Pulmonary artery endothelial cell (primary cell): ENCODE measurements at regions not wholly inside any gene's neighbourhood (a gene's known extent, or its start where the extent isn't known, plus 50 kb on each side); places are given as distances from the start of the nearest gene placed in this dataset.
"Not testable (repeated sequence)": the region's sequence is repeated elsewhere in the genome, so short reads cannot be mapped to it uniquely, and the experiment has no call there.

Source experiments
- DNase-seq: peaks from one replicate; pipeline ENCODE4 v3.0.0-alpha.2; 2011; ENCODE audit warnings: low read depth, low spot score

DNA sequence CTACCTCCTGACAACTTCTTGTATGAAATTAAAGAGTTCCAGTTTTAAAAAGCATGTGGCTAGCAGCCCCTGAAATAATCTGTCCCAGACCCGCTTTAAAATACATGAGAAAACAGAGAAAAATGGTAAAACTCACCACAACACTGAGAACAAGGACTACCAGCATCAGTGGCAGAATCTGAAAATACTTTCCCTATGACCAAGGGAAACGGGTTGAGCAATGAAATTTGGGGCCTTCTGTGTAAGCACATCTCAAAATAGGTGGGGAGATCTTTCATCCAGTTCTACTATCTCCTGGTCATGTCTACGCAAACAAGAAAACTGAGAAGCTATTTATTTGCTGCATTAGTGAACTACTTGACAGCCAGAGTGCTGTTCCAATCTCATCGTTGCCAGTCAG lies 172.3 kb downstream of the LNPK start:
- no peak for DNase-seq

DNA sequence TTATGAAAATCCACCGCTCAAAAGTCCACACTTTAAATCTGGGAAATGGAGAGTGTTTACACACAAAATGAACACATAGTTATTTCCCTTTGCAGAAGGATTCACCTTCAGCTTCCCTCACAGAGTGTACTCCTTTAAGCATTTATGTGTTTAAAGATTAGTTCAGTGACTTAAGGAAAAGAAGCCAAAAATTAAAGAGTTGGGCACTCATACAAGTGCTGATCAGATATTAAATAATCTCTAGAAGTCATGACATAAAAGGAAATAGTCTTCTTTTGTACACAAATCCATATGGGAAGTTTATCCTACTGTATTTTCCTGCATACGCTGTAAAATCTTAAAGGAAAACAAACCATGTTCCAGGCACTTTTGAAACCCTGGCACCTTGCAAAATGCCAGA lies 174.2 kb downstream of the LNPK start:
- no peak for DNase-seq

DNA sequence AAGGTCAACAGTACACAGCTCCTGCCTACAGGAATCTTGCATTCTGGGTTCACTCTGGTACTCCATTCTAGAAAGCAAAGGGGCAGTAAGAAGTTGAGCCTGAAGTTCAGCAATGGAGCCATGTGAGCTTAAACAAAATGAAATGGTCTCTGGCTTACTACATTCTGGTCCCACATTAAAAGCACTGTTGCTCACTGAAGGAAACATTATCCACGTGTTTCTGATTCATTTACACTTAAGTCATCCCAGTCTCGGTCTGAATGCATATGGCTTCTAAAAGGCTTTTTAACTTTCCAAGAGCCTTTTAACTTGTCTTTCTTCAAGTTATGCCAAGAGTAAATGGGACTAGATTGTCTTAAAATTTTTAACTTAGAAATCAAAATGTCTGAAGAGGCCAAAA lies 177.8 kb downstream of the LNPK start:
- DNase-seq, result no peak

DNA sequence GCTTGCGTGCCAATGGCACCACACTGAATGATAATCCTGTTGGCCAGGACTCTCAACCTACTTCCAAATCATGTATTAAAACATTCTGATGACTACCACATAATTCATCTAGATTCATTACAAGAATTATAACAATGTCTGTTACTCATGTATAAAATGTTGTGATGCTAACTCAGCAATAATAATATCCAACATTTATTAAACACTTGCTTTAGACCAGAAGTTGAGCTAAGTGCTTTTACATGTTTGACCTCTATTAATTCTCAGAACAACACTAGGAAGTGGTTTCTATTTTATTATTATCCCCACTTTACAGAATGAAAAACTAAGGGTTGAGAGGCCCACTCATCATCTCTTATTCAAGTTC lies 178.4 kb downstream of the LNPK start:
- no peak for DNase-seq

DNA sequence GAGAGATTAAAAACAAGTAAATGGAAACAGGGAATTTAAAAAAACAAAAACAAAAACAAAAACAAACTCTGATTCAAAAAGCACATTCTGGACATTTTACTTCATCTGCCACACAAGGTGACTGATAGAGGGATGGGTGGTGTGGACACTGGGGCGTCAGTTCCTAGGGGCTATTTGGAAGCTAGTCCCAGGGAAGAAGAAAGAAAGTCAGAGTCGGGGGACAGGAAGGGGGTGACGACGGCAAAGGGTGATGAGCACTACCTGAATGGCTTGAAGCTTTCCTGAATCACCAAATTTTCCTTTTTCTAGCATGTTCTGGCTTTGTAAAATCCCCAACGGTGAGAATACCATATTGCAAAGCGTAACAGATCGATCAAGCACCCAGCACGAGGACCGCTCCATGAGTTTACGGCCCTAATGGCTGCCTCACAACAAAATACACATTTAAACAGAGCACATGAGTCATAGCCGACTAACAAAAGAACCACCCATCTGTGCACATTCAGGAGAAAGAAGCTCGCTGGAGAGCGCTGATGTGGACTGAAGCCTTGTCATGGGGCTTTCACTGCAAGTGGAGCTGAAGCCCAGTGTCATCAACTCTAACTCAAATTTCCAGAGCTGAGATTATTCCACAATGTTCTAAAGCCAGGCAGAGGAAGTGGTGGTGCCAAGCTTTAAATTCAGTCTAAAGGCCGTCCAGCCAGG lies 178.9 kb downstream of the LNPK start:
- no peak for DNase-seq

DNA sequence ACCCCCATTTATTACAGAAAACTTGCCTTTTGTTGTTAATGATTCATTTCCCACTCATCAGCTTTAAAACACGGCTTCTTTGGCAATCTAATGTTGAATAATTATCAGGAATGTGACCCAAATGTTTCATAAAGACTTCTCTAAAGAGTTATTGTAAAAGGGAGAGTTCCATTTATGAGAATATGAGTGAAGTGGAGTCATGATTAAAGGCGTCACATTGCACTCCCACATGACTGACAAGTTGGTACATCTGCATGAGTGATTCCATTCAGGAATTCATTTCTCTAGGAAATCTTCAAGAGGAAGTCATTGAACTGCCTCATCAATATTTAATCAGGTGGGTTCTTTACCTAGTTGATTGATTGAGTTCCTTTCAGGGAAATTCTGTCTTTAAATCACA lies 184.8 kb downstream of the LNPK start:
- DNase-seq, result no peak

DNA sequence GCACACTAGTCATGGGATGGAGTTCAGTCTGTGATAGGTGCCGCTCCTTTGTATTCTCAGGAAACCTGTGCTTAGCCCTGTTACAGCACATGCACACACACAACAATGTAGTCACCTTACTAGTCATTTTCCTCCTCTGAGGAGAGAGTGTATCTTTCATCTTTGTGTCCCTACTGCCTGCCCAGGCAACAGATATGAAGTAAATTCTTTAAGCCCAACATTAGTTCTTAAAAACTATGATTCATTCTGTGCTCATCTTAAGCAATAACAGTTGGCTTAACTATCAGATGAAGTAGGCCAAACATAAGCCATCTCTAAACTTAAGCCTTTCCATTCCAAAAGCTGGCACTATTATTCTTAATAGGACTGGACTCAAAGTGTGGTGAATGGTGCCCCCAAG lies 186.5 kb downstream of the LNPK start:
- no peak for DNase-seq

DNA sequence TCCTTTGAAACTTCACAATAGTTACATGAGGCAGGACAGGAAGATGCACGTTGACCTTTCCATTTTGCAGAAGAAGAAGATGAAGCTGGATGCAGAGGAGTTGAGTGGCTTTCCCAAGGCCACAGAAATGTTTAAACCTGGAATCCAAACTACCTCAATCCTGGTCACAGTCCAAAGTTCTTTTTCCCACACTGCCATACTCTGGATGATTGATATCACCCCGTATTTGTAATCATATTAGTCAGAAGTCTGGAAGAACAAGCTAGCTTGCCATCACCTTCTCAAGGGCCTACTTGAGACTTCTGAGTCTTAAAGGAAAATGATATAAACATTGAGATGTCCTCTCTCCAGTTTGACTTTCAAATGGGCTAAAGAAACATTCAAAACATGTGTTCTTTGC lies 190.1 kb downstream of the LNPK start:
- DNase-seq, result no peak

DNA sequence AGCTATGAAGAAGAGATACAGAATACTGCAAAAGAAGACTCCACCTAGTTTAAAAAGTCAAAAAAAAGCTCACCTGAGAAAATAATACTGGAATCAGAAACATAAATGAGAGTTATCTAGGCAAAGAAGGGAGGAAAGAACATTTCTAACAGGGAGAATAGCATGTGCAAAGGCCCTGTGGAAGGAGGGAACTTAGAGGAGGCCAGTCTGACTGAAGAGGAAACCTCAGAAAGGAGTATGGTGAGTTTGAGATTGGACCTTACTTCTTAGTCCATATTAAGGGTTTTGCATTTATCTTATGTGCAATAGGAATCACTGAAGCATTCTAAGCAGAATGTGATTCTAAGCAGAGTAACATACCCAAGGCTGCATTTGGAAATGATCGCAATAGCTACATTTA lies 193.2 kb downstream of the LNPK start:
- no peak for DNase-seq

DNA sequence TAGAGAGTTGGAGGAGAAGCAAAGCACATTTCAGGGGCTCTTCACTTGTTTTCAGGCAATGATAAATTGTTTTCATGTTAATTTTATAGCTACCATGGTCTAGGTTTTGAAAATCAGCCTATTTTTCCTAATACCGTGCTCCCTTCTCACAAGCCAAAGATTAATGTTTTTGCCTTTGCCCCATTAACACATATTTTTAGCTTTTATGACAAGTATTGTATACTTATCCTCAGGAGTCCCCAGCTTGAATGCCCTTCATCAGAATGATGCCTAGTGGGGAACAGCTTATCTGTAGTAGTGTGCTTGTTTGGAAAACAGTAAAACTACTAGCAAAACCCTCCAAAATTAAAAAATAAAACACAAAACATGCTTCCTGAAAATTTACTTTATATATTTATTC lies 194.0 kb downstream of the LNPK start:
- no peak for DNase-seq

DNA sequence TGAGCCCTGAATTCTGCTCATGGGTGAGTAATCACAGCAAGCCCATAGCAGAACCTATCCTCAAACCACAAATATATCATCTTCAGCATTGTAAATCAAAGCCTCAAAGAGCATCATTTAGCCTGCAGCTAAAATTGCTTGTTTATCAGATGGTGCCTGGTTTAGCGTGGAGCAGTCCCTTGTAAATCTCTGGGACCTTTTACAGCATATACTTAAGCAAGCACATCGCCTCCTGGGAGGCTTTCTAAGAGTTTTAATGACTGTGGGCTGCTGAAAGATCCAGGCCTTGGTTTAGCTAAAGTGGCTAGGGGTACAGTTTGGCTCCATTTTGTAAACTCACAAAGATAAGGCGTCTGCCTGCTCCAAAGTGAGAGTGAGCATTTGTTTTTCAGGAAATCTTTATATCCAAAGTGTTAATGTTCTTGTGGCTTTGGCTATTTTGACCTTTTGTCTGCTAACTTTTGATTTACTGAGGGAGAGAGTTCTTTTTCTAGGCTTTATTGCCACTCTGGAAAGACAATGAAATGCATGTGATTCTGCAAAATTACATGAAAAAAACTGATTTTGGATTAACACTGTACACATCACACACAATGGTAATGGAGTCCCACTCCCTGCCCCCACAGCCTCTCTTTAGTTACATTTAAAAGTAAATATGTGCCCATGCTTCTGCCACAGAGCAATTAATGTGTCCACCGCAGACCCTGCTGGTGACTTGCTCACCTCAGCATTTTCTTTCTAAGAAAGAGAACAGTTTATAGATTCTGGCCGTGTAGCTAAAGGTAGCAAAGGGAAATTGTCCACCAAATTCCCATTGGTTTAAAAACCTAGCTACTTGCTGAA lies 194.8 kb downstream of the LNPK start:
- DNase-seq, result no peak

DNA sequence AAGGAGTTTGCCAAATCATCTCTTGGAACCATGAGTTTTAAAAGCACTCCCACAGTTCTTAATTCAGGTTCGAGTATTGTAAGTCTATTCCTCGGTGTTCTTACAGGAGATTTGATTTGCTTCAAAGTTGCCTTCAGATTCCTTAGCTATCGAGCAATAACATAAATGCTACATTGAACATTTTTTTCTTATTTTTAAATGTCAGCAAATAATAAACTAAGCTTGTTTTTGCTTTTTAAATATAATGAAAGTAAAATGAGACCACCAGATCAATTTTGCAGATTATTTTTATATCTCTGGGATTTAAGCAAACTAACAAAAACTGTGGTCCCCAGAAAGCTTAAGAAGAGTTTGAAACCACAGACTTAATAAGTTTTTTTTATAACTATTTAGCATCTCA lies 195.5 kb downstream of the LNPK start:
- no peak for DNase-seq

DNA sequence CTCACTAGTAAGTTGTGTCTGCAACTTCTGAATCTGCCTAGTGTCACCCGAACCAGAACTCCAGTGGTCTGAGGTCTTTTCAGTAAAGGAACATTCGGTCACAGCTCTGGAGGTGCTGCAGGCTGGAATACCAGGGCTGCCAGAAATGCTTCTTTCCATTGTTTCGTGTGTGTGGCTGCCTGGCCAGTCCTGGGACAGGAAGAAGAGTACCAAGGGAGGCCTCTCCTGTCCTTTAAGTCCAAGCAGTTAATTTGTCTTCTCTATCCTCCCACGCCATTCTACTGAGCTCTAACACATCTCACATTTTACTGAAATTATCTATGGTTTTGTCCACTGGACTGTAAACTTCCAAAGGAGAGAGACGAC lies 196.0 kb downstream of the LNPK start:
- DNase-seq, result no peak

DNA sequence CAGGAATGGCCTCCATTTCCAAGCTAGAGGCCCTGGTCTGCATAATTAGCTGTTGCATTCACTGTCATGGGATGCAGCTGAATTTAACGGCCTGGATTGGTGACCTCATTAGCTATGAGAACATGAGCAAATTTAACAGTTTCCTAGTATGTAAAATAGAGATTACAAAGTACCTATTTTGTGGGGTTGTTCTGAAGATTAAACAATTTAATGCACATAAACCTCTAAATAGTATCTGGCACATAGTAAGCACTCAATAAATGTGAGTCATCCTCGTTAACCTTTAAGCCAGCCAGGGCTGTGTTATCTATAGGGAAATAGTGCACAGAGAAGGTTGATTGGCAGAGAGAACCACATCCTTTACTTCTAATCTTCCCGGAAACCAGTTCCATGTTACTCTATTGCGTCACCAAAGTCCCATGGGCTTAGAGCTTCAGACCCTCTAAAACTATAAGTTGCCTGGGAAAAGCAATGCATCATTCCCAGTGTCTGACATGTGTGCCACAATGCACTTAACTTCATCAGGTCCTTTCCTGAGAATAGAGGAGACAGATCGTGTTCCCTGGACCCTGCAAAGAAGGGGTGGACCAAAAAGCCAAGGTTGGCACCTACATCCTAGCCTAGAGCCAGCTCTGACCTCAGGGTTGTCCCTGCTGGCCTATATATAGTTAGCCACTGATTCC lies 196.5 kb downstream of the LNPK start:
- DNase-seq, result no peak

DNA sequence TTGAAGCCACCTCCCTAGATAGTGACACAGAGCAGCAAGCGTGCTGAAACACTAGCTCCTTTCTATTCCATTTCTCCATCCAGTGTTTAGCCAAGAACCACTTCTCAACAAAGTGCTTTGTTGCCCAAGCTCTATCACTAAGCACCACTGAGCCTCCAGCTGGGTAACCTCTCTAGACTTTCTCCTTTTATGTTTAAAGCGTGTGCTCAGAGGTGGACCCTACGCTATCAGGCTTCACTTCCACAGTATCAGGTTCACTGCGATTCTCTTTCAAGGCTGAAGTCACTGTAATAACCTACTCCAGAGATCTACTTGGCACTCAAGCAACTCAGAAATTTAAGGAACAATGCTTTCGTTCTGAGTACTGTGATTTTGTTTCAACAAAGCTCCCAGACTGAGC lies 197.9 kb downstream of the LNPK start:
- no peak for DNase-seq

DNA sequence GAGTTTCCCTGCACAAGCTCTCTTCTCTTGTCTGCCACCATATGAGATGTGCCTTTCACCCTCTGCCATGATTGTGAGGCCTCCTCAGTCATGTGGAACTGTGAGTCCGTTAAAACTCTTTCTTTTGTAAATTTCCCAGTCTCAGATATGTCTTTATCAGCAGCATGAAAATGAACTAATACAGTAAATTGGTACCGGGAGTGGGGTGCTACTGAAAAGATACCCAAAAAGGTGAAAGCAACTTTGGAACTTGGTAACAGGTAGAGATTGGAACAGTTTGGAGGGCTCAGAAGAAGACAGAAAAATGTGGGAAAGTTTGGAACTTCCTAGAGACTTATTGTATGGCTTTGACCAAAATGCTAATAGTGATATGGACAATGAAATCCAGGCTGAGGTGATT lies 205.6 kb downstream of the LNPK start:
- DNase-seq, result not testable (repeated sequence)

DNA sequence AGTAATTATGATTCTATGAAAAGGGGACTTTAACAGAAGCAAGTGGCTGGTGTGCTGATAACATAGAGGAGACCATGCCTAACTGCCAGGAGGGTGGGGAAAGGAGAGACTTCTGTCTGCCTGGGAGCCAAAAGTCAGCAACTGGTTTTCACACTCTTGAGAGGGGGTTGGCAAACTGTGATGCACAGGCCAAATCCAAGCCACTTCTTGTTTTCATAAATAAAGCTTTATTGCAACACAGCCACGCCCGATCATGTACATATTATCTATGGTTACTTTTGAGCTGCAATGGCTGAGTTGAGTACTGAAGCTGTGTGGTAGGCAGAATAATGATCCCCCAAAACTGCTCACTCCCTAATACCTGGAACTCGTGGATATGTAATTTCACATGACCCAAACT lies 208.4 kb downstream of the LNPK start:
- no peak for DNase-seq

DNA sequence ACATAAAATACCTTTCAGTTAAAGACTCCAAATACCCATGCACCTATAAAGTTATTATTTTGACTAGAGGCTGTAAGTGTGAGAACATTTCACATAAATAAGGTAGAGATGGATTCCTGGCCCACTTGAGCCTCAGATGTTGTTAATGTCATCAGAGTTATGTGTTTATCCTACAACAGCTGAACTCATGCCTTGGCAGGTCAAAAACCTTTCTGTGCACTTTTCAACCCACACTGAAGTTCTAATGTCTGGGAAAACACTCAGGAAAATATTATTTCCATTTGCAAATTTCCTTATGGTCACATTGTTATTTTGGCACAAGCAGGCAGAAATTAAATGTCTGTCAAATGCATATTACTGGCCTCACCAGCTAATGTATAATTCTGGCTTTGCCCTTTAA lies 209.2 kb downstream of the LNPK start:
- no peak for DNase-seq

DNA sequence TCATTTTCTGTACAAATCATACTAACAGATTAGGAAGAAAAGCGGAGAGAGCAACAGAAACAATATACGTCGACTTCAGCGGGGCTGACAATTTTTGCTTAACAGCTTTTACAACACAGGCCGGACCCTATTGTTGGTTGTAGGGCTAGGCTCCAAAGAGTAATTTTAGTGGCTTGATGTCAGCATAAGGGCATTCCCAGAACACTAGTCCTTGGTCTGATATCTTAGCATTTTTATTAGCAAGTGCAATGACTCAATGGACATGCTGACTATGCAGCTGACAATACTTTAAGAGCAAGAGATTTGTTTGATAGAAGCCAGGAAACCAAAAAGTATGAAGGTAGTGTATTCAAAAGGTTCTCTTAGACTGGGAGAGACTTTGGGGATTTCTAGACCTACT lies 209.9 kb downstream of the LNPK start:
- DNase-seq, result no peak

DNA sequence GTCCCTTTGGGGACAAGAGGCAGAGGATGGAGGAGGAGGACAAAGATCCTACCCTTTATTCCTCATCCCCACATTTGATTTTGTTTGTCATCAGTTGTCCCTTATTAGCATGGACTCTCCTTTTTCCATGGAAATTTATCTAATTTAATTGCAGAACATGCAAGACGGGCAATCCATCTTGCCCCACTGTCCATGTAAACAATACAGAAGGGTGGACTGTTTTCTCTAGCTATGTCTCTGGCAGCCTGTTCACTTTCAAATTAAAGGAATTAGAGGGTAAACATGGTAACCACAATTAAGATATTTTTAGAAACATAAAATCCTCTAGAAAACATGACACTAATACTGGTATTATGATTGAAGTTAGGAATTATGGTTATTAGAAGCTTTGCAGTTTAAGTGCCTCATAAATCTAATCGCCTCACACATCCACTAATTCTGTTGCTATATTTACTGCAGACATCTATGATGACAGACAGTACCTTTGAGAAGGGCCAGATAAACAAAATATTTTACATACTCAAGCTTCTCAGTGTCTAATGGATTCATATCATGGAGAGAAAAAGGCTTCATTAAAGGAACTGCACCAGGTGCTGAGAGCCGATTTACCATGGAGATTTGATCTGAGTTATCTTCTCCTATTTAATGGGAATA lies 215.5 kb downstream of the LNPK start:
- no peak for DNase-seq

DNA sequence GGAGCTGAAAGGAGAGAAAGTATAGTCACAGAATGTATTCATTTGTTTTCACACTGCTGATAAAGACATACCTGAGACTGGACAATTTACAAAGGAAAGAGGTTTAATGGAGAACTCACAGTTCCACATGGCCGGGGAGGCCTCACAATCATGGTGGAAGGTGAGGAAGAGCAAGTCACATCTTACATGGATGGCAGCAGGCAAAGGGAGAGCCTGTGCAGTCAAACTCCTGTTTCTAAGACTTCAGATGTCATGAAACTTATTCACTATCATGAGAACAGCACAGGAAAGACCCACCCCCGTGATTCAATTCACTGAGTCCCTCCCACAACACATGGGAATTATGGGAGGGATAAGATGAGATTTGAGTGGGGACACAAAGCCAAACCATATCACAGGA lies 224.7 kb downstream of the LNPK start:
- DNase-seq, result not testable (repeated sequence)

DNA sequence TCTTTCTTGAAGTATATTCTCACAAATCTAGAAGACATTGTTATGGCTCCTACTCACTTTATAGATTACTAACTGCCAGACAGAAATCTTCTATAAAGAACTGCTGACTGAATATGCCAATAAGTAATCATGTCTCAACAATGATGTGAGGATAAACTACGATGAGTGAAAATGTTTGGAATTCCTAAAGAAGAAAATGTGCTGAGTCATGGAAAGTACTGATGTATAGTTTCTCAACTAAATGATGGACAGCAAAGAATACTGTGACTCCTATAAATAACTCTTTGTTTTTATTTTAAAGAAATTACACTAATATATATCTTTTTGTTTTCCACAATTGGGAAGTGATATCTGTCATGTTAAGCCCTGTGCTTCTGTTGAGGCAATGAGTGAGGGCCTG lies 232.9 kb downstream of the LNPK start:
- no peak for DNase-seq
